HEK293 (cell line): ENCODE measurements at regions not wholly inside any gene's neighbourhood (a gene's known extent, or its start where the extent isn't known, plus 50 kb on each side); places are given as distances from the start of the nearest gene placed in this dataset.

Source experiments
- CTCF ChIA-PET: fragments of 350-600 bp; formaldehyde crosslinking; extraction: SDS; loops from one replicate; lab custom pipeline; 2021; ENCODE audit warnings: antibody characterized with exemption; lab: Yijun Ruan, JAX
- POLR2A ChIA-PET: fragments of 300-600 bp; formaldehyde crosslinking; extraction: SDS; loops from one replicate; lab custom pipeline; 2020; ENCODE audit warnings: antibody characterized with exemption, inconsistent platforms; lab: Yijun Ruan, JAX
- H3K27ac ChIP-seq: fragments of 200-500 bp; sonication (Bioruptor generic); 2 replicates; pipeline ENCODE4 v1.5.1; 2014; ENCODE audit warnings: low read depth, low read length, control low read depth, inconsistent platforms; ENCODE audit errors: extremely low read depth
- H3K36me3 ChIP-seq, 2 experiments: fragments of 200-500 bp in 1 of 2; sonication (Bioruptor generic) in 1 of 2; 1 replicate in 1 of 2; 2 replicates in 1 of 2; pipeline ENCODE4 v1.5.1; 2014 to 2017; ENCODE audit warnings: inconsistent platforms in 2 of 2, low read length in 2 of 2; ENCODE audit not compliant: control insufficient read depth in 2 of 2, insufficient read depth in 1 of 2
- H3K4me1 ChIP-seq: fragments of 200-500 bp; sonication (Bioruptor generic); 2 replicates; pipeline ENCODE4 v1.5.1; 2014; ENCODE audit warnings: mild to moderate bottlenecking, low read length, inconsistent platforms; ENCODE audit not compliant: control insufficient read depth, insufficient read depth
- H3K4me3 ChIP-seq: 2 replicates; pipeline ENCODE4 v1.5.1; 2011; ENCODE audit warnings: low read depth, mild to moderate bottlenecking, control low read depth, low read length, moderate library complexity
- H3K9me3 ChIP-seq: fragments of 200-500 bp; sonication (Bioruptor generic); 2 replicates; pipeline ENCODE4 v1.5.1; 2014; ENCODE audit warnings: low read depth, low read length, inconsistent platforms; ENCODE audit not compliant: control insufficient read depth, insufficient read depth
- EGR2 ChIP-seq: fragments of 450-650 bp; formaldehyde crosslinking; IDR thresholded peaks from 2 replicates; pipeline ENCODE4 v1.5.1; 2016; ENCODE audit warnings: low read depth, missing biosample characterization, missing genetic modification characterization
- GLIS1 ChIP-seq: fragments of 450-650 bp; formaldehyde crosslinking; IDR thresholded peaks from 2 replicates; pipeline ENCODE4 v1.5.1; 2016; ENCODE audit warnings: missing biosample characterization, missing genetic modification characterization
- MZF1 ChIP-seq: fragments of 450-650 bp; formaldehyde crosslinking; IDR thresholded peaks from 2 replicates; pipeline ENCODE4 v1.5.1; 2017; ENCODE audit warnings: missing biosample characterization, missing genetic modification characterization, borderline replicate concordance
- PRDM10 ChIP-seq: fragments of 450-650 bp; formaldehyde crosslinking; IDR thresholded peaks from 2 replicates; pipeline ENCODE4 v1.5.1; 2016; ENCODE audit warnings: missing biosample characterization, missing genetic modification characterization
- REPIN1 ChIP-seq: fragments of 450-650 bp; formaldehyde crosslinking; IDR thresholded peaks from 2 replicates; pipeline ENCODE4 v1.5.1; 2017; ENCODE audit warnings: missing biosample characterization, missing genetic modification characterization, low read depth
- YY1 ChIP-seq: fragments of 450-650 bp; formaldehyde crosslinking; IDR thresholded peaks from 2 replicates; pipeline ENCODE4 v1.5.1; 2018; ENCODE audit warnings: missing biosample characterization, missing genetic modification characterization
- ZBTB7A ChIP-seq: fragments of 450-650 bp; formaldehyde crosslinking; IDR thresholded peaks from 2 replicates; pipeline ENCODE4 v1.5.1; 2016; ENCODE audit warnings: low read depth, missing biosample characterization, missing genetic modification characterization
- ZFHX2 ChIP-seq: fragments of 450-650 bp; formaldehyde crosslinking; conservative IDR thresholded peaks from 2 replicates; pipeline ENCODE4 v1.5.1; 2016; ENCODE audit warnings: missing biosample characterization, missing genetic modification characterization
- ZNF121 ChIP-seq: fragments of 450-650 bp; formaldehyde crosslinking; IDR thresholded peaks from 2 replicates; pipeline ENCODE4 v1.5.1; 2016; ENCODE audit warnings: missing biosample characterization, missing genetic modification characterization
- ZNF174 ChIP-seq: fragments of 450-650 bp; formaldehyde crosslinking; IDR thresholded peaks from 2 replicates; pipeline ENCODE4 v1.5.0; 2017; ENCODE audit warnings: missing biosample characterization, mild to moderate bottlenecking, missing genetic modification characterization
- ZNF175 ChIP-seq: fragments of 450-650 bp; formaldehyde crosslinking; IDR thresholded peaks from 2 replicates; pipeline ENCODE4 v1.5.1; 2016; ENCODE audit warnings: missing biosample characterization, missing genetic modification characterization
- ZNF23 ChIP-seq: fragments of 450-650 bp; formaldehyde crosslinking; IDR thresholded peaks from 2 replicates; pipeline ENCODE4 v1.5.1; 2016; ENCODE audit warnings: missing biosample characterization, missing genetic modification characterization, borderline replicate concordance
- ZNF311 ChIP-seq: fragments of 450-650 bp; formaldehyde crosslinking; IDR thresholded peaks from 2 replicates; pipeline ENCODE4 v1.5.1; 2017; ENCODE audit warnings: missing biosample characterization, missing genetic modification characterization, borderline replicate concordance
- ZNF341 ChIP-seq: fragments of 450-650 bp; formaldehyde crosslinking; IDR thresholded peaks from 2 replicates; pipeline ENCODE4; 2016; ENCODE audit warnings: low read depth, missing biosample characterization, missing genetic modification characterization
- ZNF398 ChIP-seq: fragments of 450-650 bp; formaldehyde crosslinking; IDR thresholded peaks from 2 replicates; pipeline ENCODE4 v1.5.1; 2017; ENCODE audit warnings: missing biosample characterization, missing genetic modification characterization
- ZNF423 ChIP-seq: fragments of 450-650 bp; formaldehyde crosslinking; IDR thresholded peaks from 2 replicates; pipeline ENCODE4 v1.5.1; 2016; ENCODE audit warnings: missing biosample characterization, missing genetic modification characterization
- ZNF664 ChIP-seq: fragments of 450-650 bp; formaldehyde crosslinking; IDR thresholded peaks from 2 replicates; pipeline ENCODE4 v1.5.1; 2016; ENCODE audit warnings: missing biosample characterization, missing genetic modification characterization
- ZNF791 ChIP-seq: fragments of 450-650 bp; formaldehyde crosslinking; IDR thresholded peaks from 2 replicates; pipeline ENCODE4 v1.5.1; 2016; ENCODE audit warnings: missing biosample characterization, missing genetic modification characterization
- ZNF830 ChIP-seq: fragments of 450-650 bp; IDR thresholded peaks from 2 replicates; pipeline ENCODE4 v1.5.0; 2018; ENCODE audit warnings: missing biosample characterization, missing genetic modification characterization, low read depth, mild to moderate bottlenecking, moderate library complexity
- TF ChIP-seq, protein P1 (sequence below): fragments of 450-650 bp; formaldehyde crosslinking; IDR thresholded peaks from 2 replicates; pipeline ENCODE4 v1.5.1; 2017; ENCODE audit warnings: missing biosample characterization, missing genetic modification characterization

- Histone ChIP-seq H3K36me3 (no peaks in the 10 kb centered on the region), H3K27ac (no peak overlapping the region), H3K4me1 (no peaks in the 10 kb centered on the region)
- CTCF ChIA-PET: interaction anchor here (0.6 to 1.5 kb wide), 6 partner anchors 20 to 182 kb away, joined by 3 to 5 read pairs (median 4); no protein-coding TSS in a partner anchor
- TF ChIP-seq REPIN1 (tag by site-specific recombination) (no peak), ZNF423 (tag by site-specific recombination) (no peak), ZNF174 (tag by site-specific recombination) (no peak), ZNF341 (tag by site-specific recombination) (no peak), ZNF664 (peak; percentile 82), YY1 (tag by site-specific recombination) (no peak), GLIS1 (tag by site-specific recombination) (peak; percentile 72), ZNF175 (tag by site-specific recombination) (no peak)
- TF ChIP-seq, all 188 proteins: peak for 2
- no peak overlapping the region for H3K4me3 ChIP-seq
- no peaks in the 10 kb centered on the region for H3K9me3 ChIP-seq
- POLR2A ChIA-PET: no interaction called here
Measured at GRCh38 chr16:85372627-85373372, 240.3 kb upstream of the GSE1 start.

GRCh38 chr16:85373741-85374570, 239.2 kb upstream of the GSE1 start:
- Histone ChIP-seq H3K27ac (no peak overlapping the region), H3K36me3 (no peaks in the 10 kb centered on the region)
- ChIA-PET POLR2A (no interaction called here), CTCF (no interaction called here)
- no peak for TF ChIP-seq PRDM10
- TF ChIP-seq, protein P1, sequence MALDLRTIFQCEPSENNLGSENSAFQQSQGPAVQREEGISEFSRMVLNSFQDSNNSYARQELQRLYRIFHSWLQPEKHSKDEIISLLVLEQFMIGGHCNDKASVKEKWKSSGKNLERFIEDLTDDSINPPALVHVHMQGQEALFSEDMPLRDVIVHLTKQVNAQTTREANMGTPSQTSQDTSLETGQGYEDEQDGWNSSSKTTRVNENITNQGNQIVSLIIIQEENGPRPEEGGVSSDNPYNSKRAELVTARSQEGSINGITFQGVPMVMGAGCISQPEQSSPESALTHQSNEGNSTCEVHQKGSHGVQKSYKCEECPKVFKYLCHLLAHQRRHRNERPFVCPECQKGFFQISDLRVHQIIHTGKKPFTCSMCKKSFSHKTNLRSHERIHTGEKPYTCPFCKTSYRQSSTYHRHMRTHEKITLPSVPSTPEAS (tag by site-specific recombination): peak; percentile 79
- TF ChIP-seq, all 188 proteins: peak for 1
- Histone ChIP-seq H3K9me3 (no peaks in the 10 kb centered on the region), H3K4me3 (no peak overlapping the region), H3K4me1 (no peaks in the 10 kb centered on the region)

- peak; percentile 40; the same call in 1 of the 2 replicates for TF ChIP-seq EGR2
- no peak for TF ChIP-seq ZNF23 (tag by site-specific recombination)
- TF ChIP-seq ZNF398 (tag by site-specific recombination): peak; percentile 67
- TF ChIP-seq ZNF121 (tag by site-specific recombination): peak; percentile 71; the same call in 1 of the 2 replicates
- TF ChIP-seq ZNF791 (tag by site-specific recombination): no peak
- TF ChIP-seq ZBTB7A (tag by site-specific recombination): no peak
- no peak for TF ChIP-seq ZNF311 (tag by site-specific recombination)
- no peak for TF ChIP-seq ZNF830 (tag by site-specific recombination)
- TF ChIP-seq ZFHX2 (tag by site-specific recombination): peak; percentile 69
- no peak for TF ChIP-seq MZF1
- Histone ChIP-seq H3K9me3 (no peaks in the 10 kb centered on the region), H3K4me1 (no peaks in the 10 kb centered on the region), H3K27ac (no peak overlapping the region), H3K36me3 (no peaks in the 10 kb centered on the region), H3K4me3 (no peak overlapping the region)
- POLR2A ChIA-PET: no interaction called here
- CTCF ChIA-PET: no interaction called here
Measured at GRCh38 chr16:85374571-85374872, 238.6 kb upstream of the GSE1 start.
